ENCODE measurements at regions not wholly inside any gene's neighbourhood (a gene's known extent, or its start where the extent isn't known, plus 50 kb on each side); places are given as distances from the start of the nearest gene placed in this dataset.

- no peak for DNase-seq
- no peaks in the 10 kb centered on the region for H3K9me3 ChIP-seq
- H3K4me3 ChIP-seq = no peak overlapping the region
- TF ChIP-seq POLR2A (IDR thresholded peaks at IDR 0.05) = no peak
- no peaks in the 10 kb centered on the region for H3K27me3 ChIP-seq
- peak overlapping the region in 1 of 4 donors; percentile 43 for H3K27ac ChIP-seq
- H3K36me3 ChIP-seq = no peaks in the 10 kb centered on the region
- 80 to 89% methylated on average over 2 of the region's 2 CpGs for WGBS, 2 donors
- H3K4me1 ChIP-seq = peaks cover 0 to 4% (median 0%) of the 10 kb centered on the region in 4 donors
- intact Hi-C loops (cut with DNase I) = no loop called here
Observed at GRCh38 chr7:41005374-41005901, 697.5 kb downstream of the INHBA start.

GRCh38 chr7:41003977-41004376 is 698.9 kb downstream of the INHBA start:
- no peak for TF ChIP-seq POLR2A (IDR thresholded peaks at IDR 0.05)
- TF ChIP-seq EP300 (IDR thresholded peaks at IDR 0.05) = no peak
- no peak overlapping the region for H3K4me3 ChIP-seq
- no peak overlapping the region for H3K27ac ChIP-seq
- intact Hi-C loops (cut with DNase I) = no loop called here
- no peaks in the 10 kb centered on the region for H3K27me3 ChIP-seq
- DNase-seq = no peak
- no peaks in the 10 kb centered on the region for H3K36me3 ChIP-seq
- H3K9me3 ChIP-seq = no peaks in the 10 kb centered on the region
- peaks cover 0 to 4% (median 0%) of the 10 kb centered on the region in 4 donors for H3K4me1 ChIP-seq
- WGBS, 2 donors = 95% methylated on average over 3 of the region's 3 CpGs

DNA sequence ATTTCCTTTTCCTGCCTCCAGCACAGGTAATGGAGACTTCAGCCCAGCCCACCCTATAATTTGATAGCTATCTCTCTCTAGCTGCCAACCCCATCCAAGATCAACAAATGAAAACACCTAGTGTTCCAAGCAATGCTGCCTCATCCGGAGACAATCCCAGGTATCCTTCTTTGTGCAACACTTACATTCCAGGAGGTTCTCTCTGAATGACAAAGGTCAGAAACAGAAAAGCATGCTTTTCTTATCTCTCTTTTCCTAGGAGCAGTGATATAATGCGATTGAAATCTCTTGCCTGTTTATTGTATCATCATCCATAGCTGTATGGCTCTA is 699.3 kb downstream of the INHBA start:
- no peak for DNase-seq
- H3K4me3 ChIP-seq = no peak overlapping the region
- 29 to 84% methylated on average over 2 of the region's 2 CpGs for WGBS, 2 donors
- peaks cover 0 to 4% (median 0%) of the 10 kb centered on the region in 4 donors for H3K4me1 ChIP-seq
- intact Hi-C loops (cut with DNase I) = no loop called here
- no peak for TF ChIP-seq CTCF (IDR thresholded peaks at IDR 0.05)
- TF ChIP-seq POLR2AphosphoS5 (IDR thresholded peaks at IDR 0.05) = no peak
- TF ChIP-seq POLR2A (IDR thresholded peaks at IDR 0.05) = no peak
- no peak for TF ChIP-seq EP300 (IDR thresholded peaks at IDR 0.05)
- H3K27me3 ChIP-seq = no peaks in the 10 kb centered on the region
- no peaks in the 10 kb centered on the region for H3K36me3 ChIP-seq
- H3K27ac ChIP-seq = no peak overlapping the region
- no peaks in the 10 kb centered on the region for H3K9me3 ChIP-seq

- Histone ChIP-seq H3K36me3 (no peaks in the 10 kb centered on the region), H3K9me3 (no peaks in the 10 kb centered on the region), H3K4me3 (no peak overlapping the region), H3K27me3 (no peaks in the 10 kb centered on the region), H3K27ac (no peak overlapping the region), H3K4me1 (peaks cover 0 to 4% (median 0%) of the 10 kb centered on the region in 4 donors)
- DNase-seq = no peak
- WGBS, 2 donors = 75% methylated on average over 9 of the region's 9 CpGs
- intact Hi-C loops (cut with DNase I) = no loop called here
- TF ChIP-seq POLR2A (IDR thresholded peaks at IDR 0.05) (no peak), CTCF (IDR thresholded peaks at IDR 0.05) (peak; percentile 13 to 43 (median 22)), EP300 (IDR thresholded peaks at IDR 0.05) (no peak)
Observed at GRCh38 chr7:41002741-41003610, 699.9 kb downstream of the INHBA start.

DNA sequence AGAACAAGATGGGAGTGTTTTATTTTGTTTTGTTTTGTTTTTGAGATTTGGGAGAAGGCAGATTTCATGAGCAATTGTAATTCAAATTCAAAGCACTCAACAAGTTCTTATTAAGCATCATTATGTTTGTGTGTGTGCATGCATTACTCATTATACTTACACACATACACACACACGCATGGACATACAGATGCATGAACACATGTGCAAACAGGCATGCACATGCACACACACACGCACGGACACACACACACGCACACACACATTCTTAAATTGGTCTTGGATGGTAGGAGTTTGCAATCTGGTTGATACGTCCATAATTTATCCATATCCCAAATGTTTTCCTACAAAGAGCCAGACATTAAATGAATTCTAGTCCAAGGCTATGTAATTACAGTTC is 702.8 kb downstream of the INHBA start:
- WGBS, 2 donors = 95 to 97% methylated on average over 5 of the region's 5 CpGs
- Histone ChIP-seq H3K9me3 (no peaks in the 10 kb centered on the region), H3K4me3 (no peak overlapping the region), H3K4me1 (peaks cover 0 to 9% (median 3%) of the 10 kb centered on the region in 4 donors), H3K27ac (no peak overlapping the region), H3K27me3 (no peaks in the 10 kb centered on the region), H3K36me3 (no peaks in the 10 kb centered on the region)
- no peak for DNase-seq
- intact Hi-C loops (cut with DNase I) = no loop called here
- TF ChIP-seq EP300 (IDR thresholded peaks at IDR 0.05) (no peak), POLR2A (IDR thresholded peaks at IDR 0.05) (no peak), CTCF (IDR thresholded peaks at IDR 0.05) (no peak), POLR2AphosphoS5 (IDR thresholded peaks at IDR 0.05) (no peak)

Data from sigmoid colon (tissue), 6 donors.